ENCODE measurements at regions not wholly inside any gene's neighbourhood (a gene's known extent, or its start where the extent isn't known, plus 50 kb on each side); places are given as distances from the start of the nearest gene placed in this dataset.

- FAIRE-seq (no peak), DNase-seq (ENCODE audit: insufficient read length, low spot score) (no peak)
- TF ChIP-seq CTCF (IDR thresholded peaks at IDR 0.05; ENCODE audit: insufficient read depth, missing control alignments), result no peak
Observed at GRCh38 chr14:99050309-99050708, 221.7 kb downstream of the BCL11B start.

GRCh38 chr14:99052467-99052866, 219.5 kb downstream of the BCL11B start:
- TF ChIP-seq CTCF (IDR thresholded peaks at IDR 0.05; ENCODE audit: insufficient read depth, missing control alignments), result no peak
- DNase-seq (ENCODE audit: insufficient read length, low spot score) (no peak), FAIRE-seq (no peak)

GRCh38 chr14:99055019-99055418, 217.0 kb downstream of the BCL11B start:
- DNase-seq (ENCODE audit: insufficient read length, low spot score), result no peak
- no peak for TF ChIP-seq CTCF (IDR thresholded peaks at IDR 0.05; ENCODE audit: insufficient read depth, missing control alignments)
- FAIRE-seq, result no peak

GRCh38 chr14:99055816-99056215, 216.2 kb downstream of the BCL11B start:
- TF ChIP-seq CTCF (IDR thresholded peaks at IDR 0.05; ENCODE audit: insufficient read depth, missing control alignments), result no peak
- DNase-seq (ENCODE audit: insufficient read length, low spot score) (no peak), FAIRE-seq (no peak)

GRCh38 chr14:99057576-99058083, 214.4 kb downstream of the BCL11B start:
- DNase-seq (ENCODE audit: insufficient read length, low spot score), result no peak
- no peak for FAIRE-seq
- no peak for TF ChIP-seq CTCF (IDR thresholded peaks at IDR 0.05; ENCODE audit: insufficient read depth, missing control alignments)

- no peak for FAIRE-seq
- TF ChIP-seq CTCF (IDR thresholded peaks at IDR 0.05; ENCODE audit: insufficient read depth, missing control alignments), result no peak
- no peak for DNase-seq (ENCODE audit: insufficient read length, low spot score)
Observed at GRCh38 chr14:99058542-99058941, 213.5 kb downstream of the BCL11B start.

GRCh38 chr14:99062216-99062615, 209.8 kb downstream of the BCL11B start:
- FAIRE-seq, result no peak
- TF ChIP-seq CTCF (IDR thresholded peaks at IDR 0.05; ENCODE audit: insufficient read depth, missing control alignments), result no peak
- no peak for DNase-seq (ENCODE audit: insufficient read length, low spot score)
